ENCODE measurements at regions not wholly inside any gene's neighbourhood (a gene's known extent, or its start where the extent isn't known, plus 50 kb on each side); places are given as distances from the start of the nearest gene placed in this dataset.

- Histone ChIP-seq H3K36me3 (ENCODE audit: insufficient read depth, low read length, poor library complexity, severe bottlenecking) (no peaks in the 10 kb centered on the region), H3K27me3 (replicated peaks; ENCODE audit: insufficient read depth, low read depth, low read length, poor library complexity) (no peaks in the 10 kb centered on the region), H3K4me1 (ENCODE audit: insufficient read depth, low read length, poor library complexity, severe bottlenecking) (no peaks in the 10 kb centered on the region), H3K9me3 (ENCODE audit: low read depth, low read length, poor library complexity, severe bottlenecking) (no peaks in the 10 kb centered on the region), H3K27ac (ENCODE audit: low read depth, low read length, poor library complexity, severe bottlenecking) (no peak overlapping the region), H3K4me3 (ENCODE audit: low read depth, low read length, poor library complexity, severe bottlenecking) (no peak overlapping the region)
- ChIA-PET CTCF (no interaction called here), POLR2A (ENCODE audit: low non-redundant PET) (no interaction called here)
- no TSS peak for BruUV-seq (replicated peaks)
- intact Hi-C loops (cut with micrococcal nuclease; ENCODE audit: unreplicated experiment), result no loop called here
- DNase-seq (ENCODE audit: low spot score), result no peak
- no peak for TF ChIP-seq CTCF (conservative IDR thresholded peaks at IDR 0.05; ENCODE audit: low read depth, low read length)
- TF ChIP-seq EZH2 (IDR thresholded peaks at IDR 0.05; ENCODE audit: borderline replicate concordance, low read depth, low read length, poor library complexity, severe bottlenecking), result no peak
Measured at GRCh38 chr3:68072062-68072461, 417.6 kb upstream of the SUCLG2 start.

- TF ChIP-seq CTCF (conservative IDR thresholded peaks at IDR 0.05; ENCODE audit: low read depth, low read length), result no peak
- no peak for TF ChIP-seq EZH2 (IDR thresholded peaks at IDR 0.05; ENCODE audit: borderline replicate concordance, low read depth, low read length, poor library complexity, severe bottlenecking)
- intact Hi-C loops (cut with micrococcal nuclease; ENCODE audit: unreplicated experiment), result no loop called here
- no peaks in the 10 kb centered on the region for H3K36me3 ChIP-seq (ENCODE audit: insufficient read depth, low read length, poor library complexity, severe bottlenecking)
- ChIA-PET CTCF (no interaction called here), POLR2A (ENCODE audit: low non-redundant PET) (no interaction called here)
- no TSS peak for BruUV-seq (replicated peaks)
- H3K9me3 ChIP-seq (ENCODE audit: low read depth, low read length, poor library complexity, severe bottlenecking), result no peaks in the 10 kb centered on the region
- no peak overlapping the region for H3K27ac ChIP-seq (ENCODE audit: low read depth, low read length, poor library complexity, severe bottlenecking)
- H3K4me1 ChIP-seq (ENCODE audit: insufficient read depth, low read length, poor library complexity, severe bottlenecking), result no peaks in the 10 kb centered on the region
- H3K27me3 ChIP-seq (replicated peaks; ENCODE audit: insufficient read depth, low read depth, low read length, poor library complexity), result no peaks in the 10 kb centered on the region
- no peak for DNase-seq (ENCODE audit: low spot score)
- no peak overlapping the region for H3K4me3 ChIP-seq (ENCODE audit: low read depth, low read length, poor library complexity, severe bottlenecking)
Measured at GRCh38 chr3:68070186-68070585, 415.8 kb upstream of the SUCLG2 start.

GRCh38 chr3:68067314-68067713, 412.9 kb upstream of the SUCLG2 start:
- DNase-seq (ENCODE audit: low spot score), result no peak
- H3K9me3 ChIP-seq (ENCODE audit: low read depth, low read length, poor library complexity, severe bottlenecking), result no peaks in the 10 kb centered on the region
- H3K27ac ChIP-seq (ENCODE audit: low read depth, low read length, poor library complexity, severe bottlenecking), result no peak overlapping the region
- ChIA-PET CTCF (no interaction called here), POLR2A (ENCODE audit: low non-redundant PET) (no interaction called here)
- BruUV-seq (replicated peaks), result no TSS peak
- no peak overlapping the region for H3K4me3 ChIP-seq (ENCODE audit: low read depth, low read length, poor library complexity, severe bottlenecking)
- no peaks in the 10 kb centered on the region for H3K27me3 ChIP-seq (replicated peaks; ENCODE audit: insufficient read depth, low read depth, low read length, poor library complexity)
- TF ChIP-seq EZH2 (IDR thresholded peaks at IDR 0.05; ENCODE audit: borderline replicate concordance, low read depth, low read length, poor library complexity, severe bottlenecking), result no peak
- no peak for TF ChIP-seq CTCF (conservative IDR thresholded peaks at IDR 0.05; ENCODE audit: low read depth, low read length)
- intact Hi-C loops (cut with micrococcal nuclease; ENCODE audit: unreplicated experiment), result no loop called here
- no peaks in the 10 kb centered on the region for H3K36me3 ChIP-seq (ENCODE audit: insufficient read depth, low read length, poor library complexity, severe bottlenecking)
- H3K4me1 ChIP-seq (ENCODE audit: insufficient read depth, low read length, poor library complexity, severe bottlenecking), result no peaks in the 10 kb centered on the region
